H1 (cell line): ENCODE measurements at regions not wholly inside any gene's neighbourhood (a gene's known extent, or its start where the extent isn't known, plus 50 kb on each side); places are given as distances from the start of the nearest gene placed in this dataset.

Source experiments
- USF2 ChIP-seq: IDR thresholded peaks from 2 replicates; pipeline ENCODE4 v1.6.1; 2011; ENCODE audit warnings: low read length, improper control_type of control experiment

GRCh38 chr1:25045480-25046193 is 115.6 kb upstream of the RUNX3 start (continued):
- no peak for TF ChIP-seq USF2
- TF ChIP-seq, all 59 proteins: peak for 0
